ENCODE measurements at regions not wholly inside any gene's neighbourhood (a gene's known extent, or its start where the extent isn't known, plus 50 kb on each side); places are given as distances from the start of the nearest gene placed in this dataset.

DNA sequence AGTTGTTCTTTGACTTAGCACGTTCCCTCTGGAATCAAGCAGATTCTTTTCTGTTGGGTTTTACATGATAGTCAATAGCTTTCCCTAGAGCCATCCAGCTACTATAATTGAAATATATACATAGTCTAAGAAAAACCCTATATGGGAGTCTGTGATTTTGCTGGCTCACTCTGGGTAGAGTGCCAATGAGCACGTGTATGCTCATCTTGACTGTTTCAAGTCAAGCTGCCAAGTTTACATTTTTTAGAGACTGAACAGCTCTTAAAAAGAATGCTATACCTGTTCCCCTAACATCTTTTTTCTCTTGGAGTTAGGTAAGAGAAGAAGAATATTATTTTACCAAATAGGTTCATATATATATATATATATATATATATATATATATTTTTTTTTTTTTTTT, 182.8 kb upstream of the NRIP1 start:
- DNase-seq = no peak

DNA sequence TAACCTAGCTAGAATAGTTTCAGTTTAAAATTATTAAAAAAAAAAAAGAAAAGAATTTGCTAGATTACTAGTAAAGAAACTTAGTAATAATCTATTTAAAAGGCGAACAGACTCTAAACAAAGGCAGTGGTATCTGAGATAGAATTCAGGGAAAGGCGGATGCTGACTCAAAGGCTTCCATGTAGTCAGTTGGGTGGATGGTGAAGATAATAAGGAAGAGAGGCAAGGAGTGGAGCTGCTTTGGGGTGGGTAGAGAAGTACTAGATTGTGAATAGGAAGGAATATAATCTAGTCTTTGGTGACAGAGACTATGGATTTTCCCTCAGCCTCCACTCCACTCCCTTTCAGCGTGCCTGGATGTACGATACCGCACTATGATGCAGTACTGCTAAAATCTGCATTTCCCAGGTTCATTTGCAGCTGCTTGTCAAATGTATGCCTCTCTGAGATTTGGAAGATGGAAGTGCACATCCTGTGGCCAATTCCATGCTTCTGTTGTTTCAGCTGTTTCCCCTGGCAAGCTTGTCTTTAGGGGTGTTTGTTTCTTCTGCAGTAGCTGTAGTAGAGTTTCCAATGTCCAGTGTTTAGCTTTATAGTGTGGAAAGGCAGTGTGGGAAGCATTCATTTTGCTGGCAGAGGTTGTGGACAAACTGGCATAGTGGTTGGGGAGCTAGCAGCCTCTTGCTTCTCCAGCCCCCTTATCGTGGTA, 184.6 kb upstream of the NRIP1 start:
- no peak for DNase-seq

DNA sequence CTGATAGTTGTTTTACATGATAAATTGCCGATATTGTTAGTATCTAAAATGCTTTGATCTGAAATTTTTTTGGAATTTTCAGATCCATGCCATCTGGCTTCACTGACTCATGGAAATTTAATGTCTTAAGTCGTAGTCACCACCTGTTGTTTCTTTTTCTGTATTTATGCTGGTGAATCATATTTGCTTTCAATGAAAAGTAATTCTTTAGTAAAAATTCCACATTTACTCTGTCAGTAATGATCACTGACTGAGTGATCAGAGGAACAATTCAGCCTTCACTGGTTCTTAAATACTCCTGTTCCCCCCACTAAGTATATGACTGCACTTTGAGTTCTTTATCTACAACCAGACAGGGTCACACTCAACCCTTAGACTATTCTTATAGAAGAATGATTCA, 185.6 kb upstream of the NRIP1 start:
- DNase-seq = no peak

DNA sequence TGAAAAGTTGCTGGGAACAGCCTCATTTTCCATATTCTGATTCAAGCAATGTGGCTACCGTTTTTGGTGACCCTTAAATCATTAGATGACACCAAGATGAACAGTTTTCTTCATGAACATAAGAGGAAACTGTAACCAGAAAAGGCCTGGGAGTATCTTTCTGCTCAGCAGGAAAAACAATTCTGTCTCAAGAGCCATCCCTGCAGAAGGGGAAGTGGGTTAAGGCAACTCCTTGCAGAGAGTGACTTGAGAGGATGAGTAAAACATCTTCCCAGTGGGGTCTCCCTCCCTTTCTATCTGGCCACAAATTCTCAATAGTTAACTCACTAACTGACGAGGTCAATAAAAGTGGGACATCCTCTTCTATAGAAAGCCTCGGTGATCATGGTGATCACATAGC, 187.6 kb upstream of the NRIP1 start:
- DNase-seq = no peak

DNA sequence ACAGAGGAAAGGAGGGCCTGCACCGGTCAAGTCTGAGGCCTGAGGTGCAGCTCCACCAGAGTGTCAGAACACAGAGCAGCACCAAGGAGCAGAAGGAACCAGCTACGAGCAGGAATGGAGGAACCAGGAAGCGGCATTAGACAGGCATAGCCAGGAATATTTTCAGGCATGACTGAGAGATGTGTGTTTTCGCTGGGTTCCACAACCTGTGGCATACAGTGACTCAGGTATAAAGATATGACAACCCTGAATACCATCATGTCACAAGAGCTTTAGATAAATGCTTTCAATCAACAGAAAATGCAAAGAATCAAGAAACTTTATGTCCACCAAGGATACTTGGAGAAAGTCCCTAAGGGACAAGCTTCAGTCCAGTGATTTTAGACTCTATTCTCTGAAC, 189.3 kb upstream of the NRIP1 start:
- DNase-seq = no peak

DNA sequence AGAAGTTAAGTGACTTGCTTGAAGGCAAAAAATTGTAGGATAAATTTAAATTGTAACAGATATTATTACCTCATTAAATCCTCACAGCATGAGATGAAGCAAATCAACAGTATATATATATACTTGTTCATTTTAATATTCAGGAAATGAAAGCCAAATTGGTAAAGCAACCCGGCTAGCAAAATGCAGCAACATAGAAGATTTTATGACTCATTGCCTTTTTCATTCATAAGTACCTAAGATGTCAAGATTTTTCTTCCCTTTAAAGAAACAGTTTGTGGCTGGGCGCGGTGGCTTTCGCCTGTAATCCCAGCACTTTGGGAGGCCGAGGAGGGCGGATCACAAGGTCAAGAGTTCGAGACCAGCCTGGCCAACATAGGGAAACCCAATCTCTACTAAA, 190.5 kb upstream of the NRIP1 start:
- no peak for DNase-seq

DNA sequence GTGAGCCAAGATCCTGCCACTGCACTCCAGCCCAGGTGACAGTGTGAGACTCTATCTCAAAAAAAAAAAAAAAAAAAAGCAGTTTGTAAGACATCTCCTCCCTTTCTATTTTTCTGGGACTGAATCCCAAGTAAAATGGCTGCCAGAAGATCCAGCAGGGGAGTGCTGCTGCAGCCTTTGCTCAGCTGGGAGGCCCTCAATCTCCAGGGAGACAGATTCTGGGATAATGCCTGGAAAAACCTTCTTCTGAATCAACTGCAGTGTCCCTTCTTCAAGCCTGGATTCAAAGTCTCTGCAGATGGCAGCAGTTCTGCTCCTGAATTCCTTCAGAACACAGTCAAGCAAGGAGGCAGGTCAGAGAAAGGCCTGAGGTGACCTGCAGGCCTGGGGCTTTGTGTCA, 191.0 kb upstream of the NRIP1 start:
- DNase-seq = no peak

DNA sequence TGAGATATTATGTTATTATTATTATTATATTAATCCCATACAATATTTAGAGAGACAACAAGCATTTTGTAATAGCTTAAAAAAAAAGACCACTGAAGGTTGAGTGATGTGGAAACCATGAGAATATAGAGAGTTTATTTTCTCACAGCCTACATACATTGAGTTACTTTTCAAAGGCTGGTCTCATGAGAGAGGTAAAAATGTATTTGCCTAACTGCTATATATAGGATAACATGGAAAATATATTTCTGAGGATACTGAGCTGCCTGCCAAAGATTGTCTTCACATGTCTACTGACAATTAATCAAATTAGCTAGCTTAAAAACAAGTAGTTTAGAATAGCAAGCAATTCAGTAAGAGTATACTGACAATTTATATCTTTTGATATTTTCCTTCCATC, 192.2 kb upstream of the NRIP1 start:
- no peak for DNase-seq

DNA sequence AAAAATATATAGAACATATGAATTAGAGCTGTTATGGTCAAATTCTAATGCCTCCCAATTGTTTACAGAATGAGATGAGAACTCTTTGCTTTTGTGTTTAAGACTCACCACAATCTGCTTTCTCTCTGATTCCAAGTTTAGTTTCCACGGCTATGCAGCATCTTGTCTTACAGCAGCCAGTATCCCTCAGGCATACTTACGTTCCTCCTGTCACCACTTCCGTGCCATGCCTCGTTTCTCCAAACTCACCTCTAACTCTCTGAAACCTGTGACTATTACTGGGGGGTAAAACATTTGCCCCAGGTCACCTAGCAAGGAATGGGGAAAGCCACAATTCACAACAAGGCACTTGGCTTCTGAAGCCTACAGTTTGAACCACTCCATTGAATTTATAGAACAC, 192.8 kb upstream of the NRIP1 start:
- no peak for DNase-seq

DNA sequence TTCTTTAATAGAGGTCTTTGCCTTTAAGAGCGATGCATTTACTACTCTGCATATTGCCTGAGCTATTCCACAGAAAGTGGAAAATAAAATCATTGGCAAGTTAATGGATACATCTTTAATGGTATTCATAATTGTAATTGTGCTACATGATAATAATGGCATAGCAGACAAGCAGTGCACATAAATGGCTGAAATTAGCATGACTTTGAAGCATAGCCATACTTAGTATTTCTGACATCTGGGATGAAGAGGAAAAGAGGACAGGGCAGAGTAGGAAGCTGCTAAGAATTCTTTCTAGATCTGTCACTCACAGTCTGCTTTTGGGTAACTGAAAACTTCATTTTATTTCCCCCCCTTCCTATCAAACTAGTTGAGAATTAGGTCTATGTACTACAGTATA, 195.0 kb upstream of the NRIP1 start:
- no peak for DNase-seq

DNA sequence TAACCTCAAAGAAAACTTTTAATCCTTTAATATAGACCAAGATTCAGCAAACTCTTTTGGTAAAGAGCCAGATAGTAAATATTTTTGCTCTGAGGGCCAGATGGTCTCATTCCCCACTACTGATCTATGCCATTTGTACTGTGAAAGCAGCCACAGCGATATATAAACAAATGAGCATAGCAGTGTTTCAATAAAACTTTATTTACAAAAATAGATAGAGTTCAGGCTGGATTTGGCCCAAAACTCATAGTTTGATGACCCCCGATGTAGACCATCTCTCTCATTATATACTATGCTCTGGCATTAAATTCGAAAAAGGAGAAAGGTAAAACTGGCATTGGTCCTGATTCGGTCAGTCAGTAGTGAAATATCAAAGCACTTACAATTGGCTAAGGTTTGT, 195.8 kb upstream of the NRIP1 start:
- no peak for DNase-seq

DNA sequence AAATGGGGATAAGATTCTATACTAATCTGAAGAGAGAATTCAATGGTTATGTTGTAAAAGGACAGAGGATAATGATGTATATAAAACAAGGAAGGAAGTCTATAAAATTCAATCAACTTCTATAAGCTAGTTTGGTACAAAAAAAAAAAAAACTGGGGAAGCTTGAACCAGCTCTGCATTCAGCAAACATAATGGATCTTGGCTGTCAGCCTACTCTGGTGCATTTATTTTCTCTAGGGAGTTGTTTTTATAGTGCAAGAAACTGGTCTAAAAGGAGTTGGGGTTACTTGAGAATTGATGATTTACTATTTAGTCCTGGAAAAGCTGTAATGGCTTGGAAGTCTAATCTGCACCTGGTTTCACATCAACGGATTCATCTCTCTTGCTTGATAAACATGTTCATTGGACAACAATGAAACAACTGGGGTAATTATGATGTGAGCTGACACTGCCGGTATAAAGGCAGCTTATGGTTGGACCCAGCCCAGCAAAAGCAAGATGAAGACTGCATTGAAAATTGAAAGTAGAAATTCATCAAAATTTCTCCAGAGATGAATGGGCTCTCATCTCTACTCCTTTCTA, 199.4 kb upstream of the NRIP1 start:
- no peak for DNase-seq

DNA sequence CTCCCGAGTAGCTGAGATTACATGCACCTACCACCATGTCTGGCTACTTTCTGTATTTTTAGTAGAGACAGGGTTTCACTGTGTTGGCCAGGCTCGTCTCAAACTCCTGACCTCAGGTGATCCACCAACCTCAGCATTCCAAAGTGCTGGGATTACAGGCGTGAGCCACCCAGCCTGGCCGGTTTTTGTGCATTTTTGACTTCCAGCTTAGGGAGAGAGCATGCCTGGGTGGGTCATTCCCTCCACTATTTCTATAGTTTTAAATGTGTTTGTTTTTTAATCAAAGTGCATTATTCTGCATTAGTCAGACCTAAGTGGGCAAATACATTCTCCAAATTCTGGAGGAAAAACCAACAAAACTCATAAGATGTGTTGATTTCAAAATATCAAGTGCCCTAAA, 207.4 kb upstream of the NRIP1 start:
- DNase-seq = no peak

DNA sequence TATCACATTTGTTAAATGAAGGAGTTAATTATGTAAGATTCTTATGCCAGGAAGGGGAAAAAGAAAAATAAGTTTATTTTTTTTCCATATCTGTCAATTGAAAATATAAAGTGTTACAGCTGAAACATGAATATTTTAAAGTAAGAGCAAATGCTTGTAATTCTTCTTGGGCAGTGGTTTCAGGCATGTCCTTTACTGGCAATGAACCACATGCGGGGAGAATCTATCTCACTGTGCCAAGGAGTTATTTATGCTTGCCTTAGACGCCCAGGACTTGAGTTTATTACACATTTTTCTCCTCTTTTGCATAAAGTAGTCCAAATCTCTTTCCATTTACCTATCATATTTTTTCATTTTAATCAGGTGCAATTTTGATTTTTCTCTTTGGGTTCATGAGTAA, 207.8 kb upstream of the NRIP1 start:
- no peak for DNase-seq

DNA sequence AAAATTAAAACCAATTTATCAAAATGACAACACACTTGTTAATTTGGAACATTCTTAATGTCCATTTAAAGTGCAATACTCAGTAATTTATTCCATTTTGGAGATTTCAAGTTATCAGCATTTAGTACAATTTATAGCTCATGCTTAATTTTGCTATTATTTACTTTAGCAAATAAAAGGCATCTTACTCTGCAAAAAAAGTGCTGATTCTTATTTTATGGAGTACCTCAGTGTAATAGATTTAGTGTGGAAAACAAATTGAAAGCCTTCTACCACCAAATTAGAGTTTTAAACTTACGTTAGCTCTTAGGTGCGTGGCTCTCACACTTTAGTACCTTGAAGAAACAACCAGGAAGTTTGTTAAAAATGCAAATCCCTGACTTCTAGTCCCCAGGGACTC, 208.4 kb upstream of the NRIP1 start:
- DNase-seq = no peak

DNA sequence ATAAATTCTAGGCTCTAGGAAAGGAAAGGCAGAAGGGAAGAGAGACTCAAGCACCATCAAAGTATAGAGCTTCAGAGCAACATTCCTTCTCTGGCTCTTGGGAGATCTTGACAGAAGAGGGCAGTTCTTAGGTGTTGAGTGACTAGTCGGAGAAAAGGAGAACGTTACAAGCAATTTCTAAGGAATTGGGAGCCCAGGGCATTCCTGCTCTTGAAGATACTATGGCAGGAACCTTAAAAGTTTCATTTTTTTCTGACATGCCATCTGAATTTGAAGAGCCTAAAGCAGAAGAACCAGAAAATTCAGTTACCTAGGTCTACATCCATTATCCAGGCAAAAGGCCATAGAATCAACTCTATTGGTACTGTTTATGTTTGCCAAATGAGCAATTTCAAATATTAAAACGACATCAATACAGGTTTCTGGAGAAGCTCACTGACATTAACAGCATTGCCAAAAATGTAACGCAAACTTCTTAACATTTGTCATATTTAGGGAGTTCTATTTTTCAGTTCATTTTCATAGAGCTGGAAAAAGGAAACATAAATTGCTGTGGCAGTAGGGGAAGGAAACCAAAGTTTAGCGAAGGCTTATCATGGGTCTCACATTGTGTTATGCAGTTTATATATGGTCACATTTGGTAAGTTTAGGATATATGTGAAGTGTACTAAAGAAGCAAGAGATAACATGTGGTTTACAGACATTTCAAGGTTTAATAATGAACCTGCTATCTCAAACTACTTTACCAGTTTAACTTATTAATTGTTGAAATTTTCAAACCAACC, 210.1 kb upstream of the NRIP1 start:
- DNase-seq = no peak

DNA sequence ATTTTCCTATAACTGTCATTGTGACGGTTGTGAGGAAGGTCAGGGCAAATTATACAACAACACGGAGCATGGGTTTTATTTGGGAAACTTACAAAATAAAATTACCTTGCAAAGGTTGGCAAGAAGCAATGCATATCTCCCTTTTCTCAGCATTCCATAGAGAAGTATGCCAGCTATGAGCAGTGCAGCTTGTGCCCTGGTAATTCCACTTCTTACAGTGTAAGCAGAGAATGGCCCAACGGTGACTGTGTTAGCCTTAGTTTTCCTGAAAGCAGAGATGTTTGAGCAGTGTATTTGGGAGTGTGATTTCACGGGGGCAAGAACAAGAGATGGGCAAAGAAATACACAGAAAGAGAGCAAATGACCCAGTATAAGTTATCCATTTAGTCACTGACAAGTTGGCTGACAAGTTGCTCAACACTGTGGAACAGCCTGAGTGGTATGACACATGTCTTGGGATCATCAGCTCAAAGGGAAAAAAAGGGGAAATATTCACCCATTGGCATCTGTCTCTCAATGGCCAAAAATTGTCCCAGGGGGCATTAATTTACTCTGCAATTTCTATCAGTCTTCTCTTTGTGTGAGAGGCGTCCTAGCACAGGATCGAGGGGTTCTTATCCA, 210.9 kb upstream of the NRIP1 start:
- DNase-seq = no peak

DNA sequence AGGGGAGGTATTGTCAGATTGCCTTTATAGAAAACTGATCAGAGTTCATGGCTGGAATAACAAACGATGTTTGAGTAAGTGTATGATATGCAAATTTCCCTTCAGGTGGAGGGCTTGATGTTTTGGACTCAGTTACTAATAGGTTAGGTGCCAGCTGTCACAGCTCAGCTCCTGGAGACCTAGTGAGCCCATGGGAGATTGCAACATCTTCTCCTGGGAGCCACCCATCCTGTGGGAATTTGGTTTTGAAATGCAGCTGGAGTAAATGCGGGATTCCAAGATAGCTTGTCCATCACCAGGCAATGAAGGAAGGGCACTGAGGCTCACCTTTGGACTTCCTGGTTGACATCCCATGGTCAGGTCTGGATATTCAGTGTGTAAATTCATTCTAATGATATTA, 211.4 kb upstream of the NRIP1 start:
- DNase-seq = no peak

DNA sequence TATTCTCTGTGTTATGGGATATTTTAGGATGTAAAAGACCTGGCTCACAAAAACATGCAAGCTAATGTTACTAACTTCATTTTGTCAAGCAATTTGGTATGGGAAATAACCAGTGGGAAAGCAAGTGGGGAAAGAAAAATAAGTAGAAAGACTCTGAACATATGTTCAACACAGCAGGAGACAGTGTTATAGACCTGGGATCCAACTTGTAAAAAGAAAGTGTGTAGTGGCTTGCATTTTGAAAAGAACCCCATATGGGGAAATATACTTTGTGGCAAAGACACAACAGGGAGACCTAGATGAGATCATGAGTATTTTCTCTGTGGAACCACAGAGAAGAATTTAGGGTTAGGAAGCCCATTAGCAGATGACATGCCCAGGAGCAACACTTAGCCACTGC, 212.7 kb upstream of the NRIP1 start:
- DNase-seq = no peak

DNA sequence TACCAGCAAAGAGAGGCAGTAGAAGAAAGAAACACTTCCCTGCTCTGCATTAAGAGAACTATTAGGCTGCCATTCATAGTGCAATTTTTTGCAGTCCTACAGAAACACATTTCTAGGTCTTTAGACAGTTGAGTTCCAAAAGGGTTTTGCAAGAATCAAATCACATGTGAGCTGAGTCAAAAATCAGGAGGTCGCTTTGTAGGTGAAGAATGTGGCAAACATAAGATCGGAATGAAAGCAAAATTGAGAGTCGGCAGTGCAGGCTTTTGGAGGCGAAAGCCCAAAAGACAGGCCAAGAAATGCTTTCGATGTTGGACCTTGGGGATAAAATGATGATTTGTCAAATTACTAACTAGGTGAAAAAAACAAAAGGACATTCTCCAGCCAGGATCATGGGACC, 213.5 kb upstream of the NRIP1 start:
- DNase-seq = no peak

DNA sequence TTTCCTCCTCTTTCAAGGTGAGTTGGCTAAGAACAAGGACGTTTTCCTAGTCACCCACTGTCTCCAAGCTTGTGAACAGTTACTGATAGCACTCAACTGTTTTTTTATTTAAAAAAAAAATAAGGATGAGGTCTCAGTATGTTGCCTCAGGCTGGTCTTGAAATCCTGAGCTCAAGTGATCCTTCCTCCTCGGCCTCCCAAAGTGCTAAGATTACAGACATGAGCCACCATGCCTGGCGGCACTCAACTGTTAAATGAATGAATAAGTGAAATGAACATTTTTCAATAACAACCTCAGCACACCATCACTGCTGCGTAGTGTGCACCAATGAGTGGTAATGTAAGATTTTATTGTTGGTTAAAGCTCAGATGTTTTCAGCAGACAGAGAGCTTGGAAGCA, 214.1 kb upstream of the NRIP1 start:
- DNase-seq = no peak

DNA sequence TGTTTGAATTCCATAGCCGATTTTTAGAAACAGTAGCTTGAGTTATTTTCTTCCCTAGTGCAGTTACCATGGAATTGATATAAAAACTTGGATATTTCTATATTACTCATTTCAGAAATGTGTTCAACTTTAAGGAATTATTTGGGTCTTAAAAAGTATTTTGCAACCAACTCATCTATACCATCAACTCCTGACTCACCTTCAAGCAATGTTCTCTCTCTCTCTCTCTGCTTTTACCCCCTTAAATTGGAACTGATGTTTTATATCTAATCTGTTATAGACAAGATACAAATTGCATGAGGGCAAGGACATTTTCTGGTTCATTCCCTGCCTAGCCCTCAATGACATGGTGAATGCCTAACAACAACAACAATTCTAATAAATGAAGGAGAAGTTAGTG, 214.7 kb upstream of the NRIP1 start:
- no peak for DNase-seq

DNA sequence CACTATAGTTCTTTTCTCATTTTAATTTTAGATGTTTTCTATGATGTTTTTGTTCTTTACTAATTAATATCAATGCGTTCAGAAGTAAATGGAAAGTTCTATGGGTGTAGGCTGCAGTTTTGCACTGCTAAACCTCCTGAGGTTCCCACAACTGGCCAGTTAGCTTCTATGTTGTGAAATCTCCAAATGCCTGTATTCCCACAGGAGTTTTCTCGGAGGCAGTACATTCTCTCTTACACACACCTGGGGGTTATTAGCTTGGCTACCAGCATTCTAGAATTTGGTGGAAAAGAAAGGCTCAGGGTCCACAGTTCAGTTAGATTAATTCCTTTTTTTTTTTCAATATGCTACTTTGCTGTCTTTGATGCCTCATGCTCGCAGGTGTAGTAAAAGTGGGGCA, 216.9 kb upstream of the NRIP1 start:
- DNase-seq = no peak

DNA sequence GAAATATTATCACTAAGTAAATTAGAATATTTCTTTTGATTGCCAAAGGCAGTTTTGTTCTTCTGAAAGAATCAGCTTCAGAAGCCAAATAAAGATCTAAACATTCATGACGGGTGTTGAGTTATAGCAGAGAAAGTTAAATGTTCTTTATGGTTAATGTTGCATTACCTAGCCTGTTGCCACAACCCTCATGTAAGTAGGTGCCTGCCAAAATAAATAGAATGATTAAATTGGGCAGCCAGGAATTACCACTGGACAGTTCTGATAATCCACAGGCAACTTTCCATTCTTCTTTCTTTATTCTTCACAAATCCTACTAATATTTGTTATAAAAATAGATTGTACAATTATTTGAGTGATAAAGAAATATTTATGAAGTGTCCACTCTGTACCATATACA, 217.9 kb upstream of the NRIP1 start:
- no peak for DNase-seq
